ENCODE measurements at regions not wholly inside any gene's neighbourhood (a gene's known extent, or its start where the extent isn't known, plus 50 kb on each side); places are given as distances from the start of the nearest gene placed in this dataset. TPM values are rescaled to one million over a fixed set of nuclear protein-coding genes. Genes with fewer than 3 reads are reported as not detected.

- no peaks in the 10 kb centered on the region for H3K27me3 ChIP-seq
- H3K4me3 ChIP-seq = no peak overlapping the region
- H3K4me1 ChIP-seq (ENCODE audit: insufficient read depth) = no peaks in the 10 kb centered on the region
- H3K79me2 ChIP-seq = no peaks in the 10 kb centered on the region
- H3K27ac ChIP-seq = peak overlapping the region; percentile 7
- DNase-seq (ENCODE audit: low spot score) = no peak
- no peaks in the 10 kb centered on the region for H3K9me3 ChIP-seq (ENCODE audit: low read depth)
- H2AFZ ChIP-seq = no peak overlapping the region
- H3K9me2 ChIP-seq (replicated peaks; ENCODE audit: insufficient read depth) = no peaks in the 10 kb centered on the region
- H4K20me1 ChIP-seq (ENCODE audit: insufficient read depth, poor library complexity, severe bottlenecking) = no peaks in the 10 kb centered on the region
- H3K36me3 ChIP-seq (replicated peaks; ENCODE audit: insufficient read depth, low read depth) = no peaks in the 10 kb centered on the region
- no peak overlapping the region for H3K4me2 ChIP-seq
- no peak for TF ChIP-seq EZH2 (IDR thresholded peaks at IDR 0.05; ENCODE audit: borderline replicate concordance)
- TF ChIP-seq, protein P1, sequence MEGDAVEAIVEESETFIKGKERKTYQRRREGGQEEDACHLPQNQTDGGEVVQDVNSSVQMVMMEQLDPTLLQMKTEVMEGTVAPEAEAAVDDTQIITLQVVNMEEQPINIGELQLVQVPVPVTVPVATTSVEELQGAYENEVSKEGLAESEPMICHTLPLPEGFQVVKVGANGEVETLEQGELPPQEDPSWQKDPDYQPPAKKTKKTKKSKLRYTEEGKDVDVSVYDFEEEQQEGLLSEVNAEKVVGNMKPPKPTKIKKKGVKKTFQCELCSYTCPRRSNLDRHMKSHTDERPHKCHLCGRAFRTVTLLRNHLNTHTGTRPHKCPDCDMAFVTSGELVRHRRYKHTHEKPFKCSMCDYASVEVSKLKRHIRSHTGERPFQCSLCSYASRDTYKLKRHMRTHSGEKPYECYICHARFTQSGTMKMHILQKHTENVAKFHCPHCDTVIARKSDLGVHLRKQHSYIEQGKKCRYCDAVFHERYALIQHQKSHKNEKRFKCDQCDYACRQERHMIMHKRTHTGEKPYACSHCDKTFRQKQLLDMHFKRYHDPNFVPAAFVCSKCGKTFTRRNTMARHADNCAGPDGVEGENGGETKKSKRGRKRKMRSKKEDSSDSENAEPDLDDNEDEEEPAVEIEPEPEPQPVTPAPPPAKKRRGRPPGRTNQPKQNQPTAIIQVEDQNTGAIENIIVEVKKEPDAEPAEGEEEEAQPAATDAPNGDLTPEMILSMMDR (IDR thresholded peaks at IDR 0.05; ENCODE audit: poor library complexity) = no peak
- TF ChIP-seq EZH2phosphoT487 (IDR thresholded peaks at IDR 0.05; ENCODE audit: low read depth, severe bottlenecking, unreplicated experiment) = no peak
Observed at GRCh38 chr5:22908586-22908985, 55.4 kb upstream of the CDH12 start.

- DNase-seq (ENCODE audit: low spot score) = peak; percentile 24
- Histone ChIP-seq H2AFZ (no peak overlapping the region), H3K4me3 (no peak overlapping the region), H3K27ac (no peak overlapping the region), H4K20me1 (ENCODE audit: insufficient read depth, poor library complexity, severe bottlenecking) (no peaks in the 10 kb centered on the region), H3K79me2 (no peaks in the 10 kb centered on the region), H3K9me2 (replicated peaks; ENCODE audit: insufficient read depth) (no peaks in the 10 kb centered on the region), H3K9me3 (ENCODE audit: low read depth) (no peaks in the 10 kb centered on the region), H3K4me1 (ENCODE audit: insufficient read depth) (no peaks in the 10 kb centered on the region), H3K36me3 (replicated peaks; ENCODE audit: insufficient read depth, low read depth) (no peaks in the 10 kb centered on the region), H3K4me2 (no peak overlapping the region), H3K27me3 (no peaks in the 10 kb centered on the region)
- TF ChIP-seq, protein P1 (IDR thresholded peaks at IDR 0.05; ENCODE audit: poor library complexity) = no peak
- TF ChIP-seq EZH2 (IDR thresholded peaks at IDR 0.05; ENCODE audit: borderline replicate concordance) (no peak), EZH2phosphoT487 (IDR thresholded peaks at IDR 0.05; ENCODE audit: low read depth, severe bottlenecking, unreplicated experiment) (no peak)
- WGBS (ENCODE audit: low lambda C conversion rate, missing lambda C conversion rate) = 71% methylated on average over 1 of the region's 1 CpG
Observed at GRCh38 chr5:22908129-22908528, 55.0 kb upstream of the CDH12 start.

Small RNAs in the stretch of these regions (small RNA-seq; reads per million reads assigned to genes)
- not detected for gene RF00019

All from hepatocyte (in vitro differentiated cells).